Esophagus squamous epithelium (tissue), 5 donors: ENCODE measurements at regions not wholly inside any gene's neighbourhood (a gene's known extent, or its start where the extent isn't known, plus 50 kb on each side); places are given as distances from the start of the nearest gene placed in this dataset.

Experiments
- DNase-seq: peaks from one replicate; lab custom pipeline; 2025; lab: John Stamatoyannopoulos, UW
- H3K27ac ChIP-seq, 4 donors: fragments of 200-600 bp; sonication (generic); one replicate each; pipeline ENCODE4 v1.5.1; 2016 to 2019; ENCODE audit warnings: mild to moderate bottlenecking in 1 of 4
- H3K27me3 ChIP-seq, 4 donors: fragments of 200-600 bp; sonication (generic); 1 replicate in 3 of 4; 2 replicates in 1 of 4; pipeline versions ENCODE4 v1.5.1 to v1.6.0; 2017 to 2021; ENCODE audit warnings: antibody characterized with exemption in 1 of 4
- H3K36me3 ChIP-seq, 3 donors: fragments of 200-600 bp; sonication (generic); one replicate each; pipeline ENCODE4 v1.5.1; 2016 to 2019
- H3K4me1 ChIP-seq, 3 donors: fragments of 200-600 bp; sonication (generic); one replicate each; pipeline ENCODE4 v1.5.1; 2017 to 2019
- H3K4me3 ChIP-seq, 4 donors: fragments of 200-600 bp; sonication (generic); 1 replicate in 3 of 4; 2 replicates in 1 of 4; pipeline ENCODE4 v1.5.1; 2016 to 2019; ENCODE audit warnings: mild to moderate bottlenecking in 2 of 4, moderate library complexity in 1 of 4
- H3K9me3 ChIP-seq, 3 donors: fragments of 200-600 bp; sonication (generic); one replicate each; pipeline ENCODE4 v1.5.1; 2016 to 2019
- CTCF ChIP-seq, 6 experiments: fragments of 450-650 bp in 4 of 6; fragments of 200-600 bp in 2 of 6; sonication (generic) in 2 of 6; IDR thresholded peaks; one replicate each; pipeline ENCODE4 v1.5.1; 2016 to 2019; ENCODE audit warnings: antibody characterized with exemption in 6 of 6, mild to moderate bottlenecking in 4 of 6, moderate library complexity in 4 of 6
- POLR2A ChIP-seq, 4 donors: fragments of 450-650 bp; IDR thresholded peaks; one replicate each; pipeline ENCODE4 v1.6.1; 2017; ENCODE audit warnings: antibody characterized with exemption in 4 of 4, mild to moderate bottlenecking in 4 of 4, moderate library complexity in 3 of 4
- WGBS, 2 donors: methylation state at CpG; one replicate each; pipeline ENCODE4 v1.1.5; 2018; 5-methylcytosine and 5-hydroxymethylcytosine counted together
- intact Hi-C: fragments of 100-400 bp; cut with DNase I; formaldehyde crosslinking; loops from one replicate; pipeline ENCODE4 v1.15.0; 2022
- donor health status: DM: yes; HTN: yes; CAD: no.

- Histone ChIP-seq H3K36me3 (no peaks in the 10 kb centered on the region), H3K9me3 (no peaks in the 10 kb centered on the region), H3K27me3 (no peaks in the 10 kb centered on the region), H3K27ac (no peak overlapping the region), H3K4me3 (no peak overlapping the region), H3K4me1 (peaks cover 0 to 34% (median 0%) of the 10 kb centered on the region in 3 donors)
- intact Hi-C loops, result no loop called here
- 40% methylated on average over 7 of the region's 9 CpGs; no CpG with 5 or more reads in 1 of the 2 donors for WGBS, 2 donors
- no peak for TF ChIP-seq CTCF (IDR thresholded peaks at IDR 0.05)
- TF ChIP-seq POLR2A (IDR thresholded peaks at IDR 0.05), result no peak
- DNase-seq, result no peak
These were observed 540.7 kb upstream of the AMELY start for GRCh38 chrY:7452246-7452645.

- Histone ChIP-seq H3K27me3 (no peaks in the 10 kb centered on the region), H3K4me1 (peaks cover 0 to 34% (median 0%) of the 10 kb centered on the region in 3 donors), H3K27ac (peak overlapping the region in 1 of 4 donors; percentile 54), H3K36me3 (no peaks in the 10 kb centered on the region), H3K4me3 (no peak overlapping the region), H3K9me3 (no peaks in the 10 kb centered on the region)
- DNase-seq, result no peak
- no peak for TF ChIP-seq POLR2A (IDR thresholded peaks at IDR 0.05)
- TF ChIP-seq CTCF (IDR thresholded peaks at IDR 0.05), result no peak
- intact Hi-C loops, result no loop called here
- WGBS, 2 donors, result 50% methylated on average over 2 of the region's 2 CpGs; no CpG with 5 or more reads in 1 of the 2 donors
These were observed 538.3 kb upstream of the AMELY start for GRCh38 chrY:7449860-7450259.

- intact Hi-C loops, result no loop called here
- Histone ChIP-seq H3K4me3 (no peak overlapping the region), H3K36me3 (no peaks in the 10 kb centered on the region), H3K27ac (no peak overlapping the region), H3K27me3 (no peaks in the 10 kb centered on the region), H3K9me3 (no peaks in the 10 kb centered on the region), H3K4me1 (peaks cover 0 to 34% (median 0%) of the 10 kb centered on the region in 3 donors)
- 51% methylated on average over 3 of the region's 3 CpGs; no CpG with 5 or more reads in 1 of the 2 donors for WGBS, 2 donors
- no peak for DNase-seq
- no peak for TF ChIP-seq POLR2A (IDR thresholded peaks at IDR 0.05)
- TF ChIP-seq CTCF (IDR thresholded peaks at IDR 0.05), result no peak
These were observed 537.1 kb upstream of the AMELY start for GRCh38 chrY:7448687-7449086.

- WGBS, 2 donors, result 45% methylated on average over 8 of the region's 8 CpGs; no CpG with 5 or more reads in 1 of the 2 donors
These were observed 536.4 kb upstream of the AMELY start for GRCh38 chrY:7447881-7448516.

More at GRCh38 chrY:7447881-7448516, 536.4 kb upstream of the AMELY start:
- Histone ChIP-seq H3K4me3 (no peak overlapping the region), H3K9me3 (no peaks in the 10 kb centered on the region), H3K4me1 (peaks cover 0 to 34% (median 0%) of the 10 kb centered on the region in 3 donors), H3K27ac (no peak overlapping the region), H3K36me3 (no peaks in the 10 kb centered on the region), H3K27me3 (no peaks in the 10 kb centered on the region)
- DNase-seq, result no peak
- TF ChIP-seq CTCF (IDR thresholded peaks at IDR 0.05) (no peak), POLR2A (IDR thresholded peaks at IDR 0.05) (no peak)
- intact Hi-C loops, result no loop called here
